ENCODE measurements at regions not wholly inside any gene's neighbourhood (a gene's known extent, or its start where the extent isn't known, plus 50 kb on each side); places are given as distances from the start of the nearest gene placed in this dataset.

DNA sequence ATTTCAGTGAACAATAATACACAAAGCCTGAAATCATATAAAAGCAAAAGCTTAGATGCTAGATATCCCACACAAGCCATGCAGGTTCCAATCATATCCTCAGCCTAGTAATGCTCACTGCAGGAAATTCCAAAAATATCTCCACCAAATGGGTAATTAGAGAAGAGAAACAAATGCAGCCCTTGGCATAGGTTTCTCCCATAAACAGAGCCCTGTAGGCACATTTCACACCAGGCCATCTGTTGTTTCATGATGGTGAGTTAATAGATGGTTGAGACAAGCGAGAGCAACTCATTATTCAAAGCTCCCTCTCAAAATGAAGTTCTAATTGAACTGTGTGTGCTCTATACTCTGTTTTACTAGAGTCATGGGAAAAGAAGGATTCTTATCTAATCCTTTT is 154.6 kb upstream of the TRPC6 start:
- H3K27ac Mint-ChIP-seq, result no peak overlapping the region; the same call in 1 of the 2 replicates
- H3K79me2 ChIP-seq (replicated peaks; ENCODE audit: insufficient read depth), result no peaks in the 10 kb centered on the region
- DNase-seq (ENCODE audit: low spot score) (no peak), ATAC-seq (no peak)
- no peaks in the 10 kb centered on the region for H4K20me1 ChIP-seq (replicated peaks; ENCODE audit: insufficient read depth)
- no peak overlapping the region for H3K27ac ChIP-seq (ENCODE audit: low read depth)
- H3K36me3 Mint-ChIP-seq (ENCODE audit: low read depth), result no peaks in the 10 kb centered on the region
- no peaks in the 10 kb centered on the region for H3F3A ChIP-seq (replicated peaks; ENCODE audit: low read depth)
- no peaks in the 10 kb centered on the region for H3K9me3 Mint-ChIP-seq
- H3K4me3 Mint-ChIP-seq, result no peak overlapping the region
- H3K4me1 ChIP-seq (ENCODE audit: insufficient read depth), result peaks cover 6% of the 10 kb centered on the region; the same call in 1 of the 2 replicates
- no peak overlapping the region for H3K4me3 ChIP-seq
- H3K9me2 ChIP-seq (ENCODE audit: insufficient read depth), result 0 out of 2 replicates have a peak, but pooled peaks cover 4% of the 10 kb centered on the region
- no peaks in the 10 kb centered on the region for H3K27me3 ChIP-seq (ENCODE audit: insufficient read depth)
- no peak overlapping the region for H2AFZ ChIP-seq
- H3K4me2 ChIP-seq, result no peak overlapping the region
- no peaks in the 10 kb centered on the region for H3K27me3 Mint-ChIP-seq (ENCODE audit: insufficient read depth, low read depth, poor library complexity)
- no peak for TF ChIP-seq EZH2 (IDR thresholded peaks at IDR 0.05; ENCODE audit: low read depth, unreplicated experiment)
- TF ChIP-seq, protein P1, sequence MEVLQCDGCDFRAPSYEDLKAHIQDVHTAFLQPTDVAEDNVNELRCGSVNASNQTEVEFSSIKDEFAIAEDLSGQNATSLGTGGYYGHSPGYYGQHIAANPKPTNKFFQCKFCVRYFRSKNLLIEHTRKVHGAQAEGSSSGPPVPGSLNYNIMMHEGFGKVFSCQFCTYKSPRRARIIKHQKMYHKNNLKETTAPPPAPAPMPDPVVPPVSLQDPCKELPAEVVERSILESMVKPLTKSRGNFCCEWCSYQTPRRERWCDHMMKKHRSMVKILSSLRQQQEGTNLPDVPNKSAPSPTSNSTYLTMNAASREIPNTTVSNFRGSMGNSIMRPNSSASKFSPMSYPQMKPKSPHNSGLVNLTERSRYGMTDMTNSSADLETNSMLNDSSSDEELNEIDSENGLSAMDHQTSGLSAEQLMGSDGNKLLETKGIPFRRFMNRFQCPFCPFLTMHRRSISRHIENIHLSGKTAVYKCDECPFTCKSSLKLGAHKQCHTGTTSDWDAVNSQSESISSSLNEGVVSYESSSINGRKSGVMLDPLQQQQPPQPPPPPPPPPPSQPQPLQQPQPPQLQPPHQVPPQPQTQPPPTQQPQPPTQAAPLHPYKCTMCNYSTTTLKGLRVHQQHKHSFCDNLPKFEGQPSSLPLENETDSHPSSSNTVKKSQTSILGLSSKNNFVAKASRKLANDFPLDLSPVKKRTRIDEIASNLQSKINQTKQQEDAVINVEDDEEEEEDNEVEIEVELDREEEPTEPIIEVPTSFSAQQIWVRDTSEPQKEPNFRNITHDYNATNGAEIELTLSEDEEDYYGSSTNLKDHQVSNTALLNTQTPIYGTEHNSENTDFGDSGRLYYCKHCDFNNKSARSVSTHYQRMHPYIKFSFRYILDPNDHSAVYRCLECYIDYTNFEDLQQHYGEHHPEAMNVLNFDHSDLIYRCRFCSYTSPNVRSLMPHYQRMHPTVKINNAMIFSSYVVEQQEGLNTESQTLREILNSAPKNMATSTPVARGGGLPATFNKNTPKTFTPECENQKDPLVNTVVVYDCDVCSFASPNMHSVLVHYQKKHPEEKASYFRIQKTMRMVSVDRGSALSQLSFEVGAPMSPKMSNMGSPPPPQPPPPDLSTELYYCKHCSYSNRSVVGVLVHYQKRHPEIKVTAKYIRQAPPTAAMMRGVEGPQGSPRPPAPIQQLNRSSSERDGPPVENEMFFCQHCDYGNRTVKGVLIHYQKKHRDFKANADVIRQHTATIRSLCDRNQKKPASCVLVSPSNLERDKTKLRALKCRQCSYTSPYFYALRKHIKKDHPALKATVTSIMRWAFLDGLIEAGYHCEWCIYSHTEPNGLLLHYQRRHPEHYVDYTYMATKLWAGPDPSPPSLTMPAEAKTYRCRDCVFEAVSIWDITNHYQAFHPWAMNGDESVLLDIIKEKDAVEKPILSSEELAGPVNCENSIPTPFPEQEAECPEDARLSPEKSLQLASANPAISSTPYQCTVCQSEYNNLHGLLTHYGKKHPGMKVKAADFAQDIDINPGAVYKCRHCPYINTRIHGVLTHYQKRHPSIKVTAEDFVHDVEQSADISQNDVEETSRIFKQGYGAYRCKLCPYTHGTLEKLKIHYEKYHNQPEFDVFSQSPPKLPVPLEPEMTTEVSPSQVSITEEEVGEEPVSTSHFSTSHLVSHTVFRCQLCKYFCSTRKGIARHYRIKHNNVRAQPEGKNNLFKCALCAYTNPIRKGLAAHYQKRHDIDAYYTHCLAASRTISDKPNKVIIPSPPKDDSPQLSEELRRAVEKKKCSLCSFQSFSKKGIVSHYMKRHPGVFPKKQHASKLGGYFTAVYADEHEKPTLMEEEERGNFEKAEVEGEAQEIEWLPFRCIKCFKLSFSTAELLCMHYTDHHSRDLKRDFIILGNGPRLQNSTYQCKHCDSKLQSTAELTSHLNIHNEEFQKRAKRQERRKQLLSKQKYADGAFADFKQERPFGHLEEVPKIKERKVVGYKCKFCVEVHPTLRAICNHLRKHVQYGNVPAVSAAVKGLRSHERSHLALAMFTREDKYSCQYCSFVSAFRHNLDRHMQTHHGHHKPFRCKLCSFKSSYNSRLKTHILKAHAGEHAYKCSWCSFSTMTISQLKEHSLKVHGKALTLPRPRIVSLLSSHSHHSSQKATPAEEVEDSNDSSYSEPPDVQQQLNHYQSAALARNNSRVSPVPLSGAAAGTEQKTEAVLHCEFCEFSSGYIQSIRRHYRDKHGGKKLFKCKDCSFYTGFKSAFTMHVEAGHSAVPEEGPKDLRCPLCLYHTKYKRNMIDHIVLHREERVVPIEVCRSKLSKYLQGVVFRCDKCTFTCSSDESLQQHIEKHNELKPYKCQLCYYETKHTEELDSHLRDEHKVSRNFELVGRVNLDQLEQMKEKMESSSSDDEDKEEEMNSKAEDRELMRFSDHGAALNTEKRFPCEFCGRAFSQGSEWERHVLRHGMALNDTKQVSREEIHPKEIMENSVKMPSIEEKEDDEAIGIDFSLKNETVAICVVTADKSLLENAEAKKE (CRISPR knock-in tag; IDR thresholded peaks at IDR 0.05), result no peak
- no peak for TF ChIP-seq JUNB (IDR thresholded peaks at IDR 0.05; ENCODE audit: unreplicated experiment)
- TF ChIP-seq NANOG (IDR thresholded peaks at IDR 0.05; ENCODE audit: borderline replicate concordance), result no peak
- TF ChIP-seq STAT1 (IDR thresholded peaks at IDR 0.05; ENCODE audit: unreplicated experiment), result no peak
- no peak for TF ChIP-seq ZNF331 (CRISPR knock-in tag; IDR thresholded peaks at IDR 0.05; ENCODE audit: low read depth)
- TF ChIP-seq CREB1 (CRISPR knock-in tag; IDR thresholded peaks at IDR 0.05; ENCODE audit: low read depth), result no peak
- TF ChIP-seq POLR2AphosphoS5 (IDR thresholded peaks at IDR 0.05; ENCODE audit: low read depth), result no peak
- TF ChIP-seq ZNF114 (CRISPR knock-in tag; IDR thresholded peaks at IDR 0.05), result no peak
- TF ChIP-seq, protein P2, sequence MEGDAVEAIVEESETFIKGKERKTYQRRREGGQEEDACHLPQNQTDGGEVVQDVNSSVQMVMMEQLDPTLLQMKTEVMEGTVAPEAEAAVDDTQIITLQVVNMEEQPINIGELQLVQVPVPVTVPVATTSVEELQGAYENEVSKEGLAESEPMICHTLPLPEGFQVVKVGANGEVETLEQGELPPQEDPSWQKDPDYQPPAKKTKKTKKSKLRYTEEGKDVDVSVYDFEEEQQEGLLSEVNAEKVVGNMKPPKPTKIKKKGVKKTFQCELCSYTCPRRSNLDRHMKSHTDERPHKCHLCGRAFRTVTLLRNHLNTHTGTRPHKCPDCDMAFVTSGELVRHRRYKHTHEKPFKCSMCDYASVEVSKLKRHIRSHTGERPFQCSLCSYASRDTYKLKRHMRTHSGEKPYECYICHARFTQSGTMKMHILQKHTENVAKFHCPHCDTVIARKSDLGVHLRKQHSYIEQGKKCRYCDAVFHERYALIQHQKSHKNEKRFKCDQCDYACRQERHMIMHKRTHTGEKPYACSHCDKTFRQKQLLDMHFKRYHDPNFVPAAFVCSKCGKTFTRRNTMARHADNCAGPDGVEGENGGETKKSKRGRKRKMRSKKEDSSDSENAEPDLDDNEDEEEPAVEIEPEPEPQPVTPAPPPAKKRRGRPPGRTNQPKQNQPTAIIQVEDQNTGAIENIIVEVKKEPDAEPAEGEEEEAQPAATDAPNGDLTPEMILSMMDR (conservative IDR thresholded peaks at IDR 0.05; ENCODE audit: low read depth in 2 of 2), result no peak
- H3K36me3 ChIP-seq (ENCODE audit: insufficient read depth), result no peaks in the 10 kb centered on the region
- H3K4me1 Mint-ChIP-seq, result peaks cover 6% of the 10 kb centered on the region
